HG03064 (cell line): ENCODE measurements at regions not wholly inside any gene's neighbourhood (a gene's known extent, or its start where the extent isn't known, plus 50 kb on each side); places are given as distances from the start of the nearest gene placed in this dataset.
"Not testable (repeated sequence)": the region's sequence is repeated elsewhere in the genome, so short reads cannot be mapped to it uniquely, and the experiment has no call there.

Experiments
- ATAC-seq: cut with Tn5 transposase; IDR thresholded peaks from one replicate; pipeline ENCODE4 v1.9.1; 2021; ENCODE audit warnings: low read depth; ENCODE audit not compliant: unreplicated experiment

DNA sequence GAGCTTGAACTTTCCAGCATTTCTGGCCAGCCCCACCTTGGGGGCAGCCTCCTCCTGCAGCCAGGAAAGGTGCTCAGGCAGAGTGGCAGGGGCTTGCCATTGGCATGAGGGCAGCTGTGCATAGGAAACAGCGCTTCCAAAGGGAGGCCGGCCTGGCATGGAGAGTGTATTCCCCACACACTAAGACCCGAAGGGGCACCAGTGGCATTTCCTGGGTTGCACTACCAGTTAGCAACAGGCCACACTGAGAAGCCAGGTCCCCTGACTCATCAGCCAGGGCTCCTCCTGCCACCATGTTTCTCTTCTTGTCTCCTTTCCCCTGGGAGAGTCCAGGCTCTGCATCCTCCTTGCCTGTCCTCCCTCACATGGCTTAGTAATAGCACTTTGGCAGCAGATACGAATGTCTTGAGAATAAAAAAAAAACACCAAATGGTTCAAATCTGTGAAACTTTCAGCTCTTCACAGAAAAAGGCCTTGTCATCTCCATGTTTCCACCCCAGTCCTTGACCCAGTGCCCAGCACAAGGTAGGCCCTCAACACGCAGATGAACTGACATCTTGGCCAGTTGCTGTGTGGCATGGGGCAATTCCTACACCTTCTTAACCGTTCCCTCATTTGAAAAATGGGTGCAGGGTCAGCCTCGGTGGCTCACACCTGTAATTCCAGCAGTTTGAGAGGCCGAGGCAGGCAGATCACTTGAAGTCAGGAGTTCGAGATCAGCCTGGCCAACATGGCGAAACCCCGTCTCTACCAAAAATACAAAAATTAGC lies 180.4 kb downstream of the SMAD6 start:
- no peak for ATAC-seq

DNA sequence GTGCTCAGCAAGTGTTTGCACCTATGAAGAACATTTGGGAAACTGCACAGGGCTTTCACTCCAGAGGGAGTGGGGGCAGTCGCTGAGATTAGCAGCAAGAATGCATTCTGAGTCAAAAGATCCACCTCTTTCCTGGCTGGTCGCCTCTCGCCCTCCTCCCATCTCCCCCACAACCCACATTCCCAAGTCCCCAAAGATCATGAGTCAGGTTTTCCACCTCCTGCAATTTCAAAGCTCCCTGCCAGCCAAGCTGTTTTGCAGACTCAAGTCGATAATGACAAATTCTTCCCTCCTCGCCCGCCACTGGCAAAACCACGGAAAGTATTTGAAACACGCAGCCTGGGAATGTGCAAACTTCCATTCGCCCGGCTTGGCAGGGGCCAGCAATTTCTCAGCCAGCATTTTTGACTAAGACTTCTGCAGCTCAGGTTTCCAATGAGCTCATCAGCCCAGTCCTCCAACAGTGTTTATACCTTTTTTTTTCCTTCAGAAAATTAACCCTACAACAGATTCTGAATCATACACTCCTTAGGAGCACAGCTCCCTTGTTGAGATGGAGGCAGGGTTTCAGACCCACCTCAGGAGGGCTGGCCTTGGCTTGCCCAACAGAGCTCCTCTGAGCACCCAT lies 181.4 kb downstream of the SMAD6 start:
- no peak for ATAC-seq

DNA sequence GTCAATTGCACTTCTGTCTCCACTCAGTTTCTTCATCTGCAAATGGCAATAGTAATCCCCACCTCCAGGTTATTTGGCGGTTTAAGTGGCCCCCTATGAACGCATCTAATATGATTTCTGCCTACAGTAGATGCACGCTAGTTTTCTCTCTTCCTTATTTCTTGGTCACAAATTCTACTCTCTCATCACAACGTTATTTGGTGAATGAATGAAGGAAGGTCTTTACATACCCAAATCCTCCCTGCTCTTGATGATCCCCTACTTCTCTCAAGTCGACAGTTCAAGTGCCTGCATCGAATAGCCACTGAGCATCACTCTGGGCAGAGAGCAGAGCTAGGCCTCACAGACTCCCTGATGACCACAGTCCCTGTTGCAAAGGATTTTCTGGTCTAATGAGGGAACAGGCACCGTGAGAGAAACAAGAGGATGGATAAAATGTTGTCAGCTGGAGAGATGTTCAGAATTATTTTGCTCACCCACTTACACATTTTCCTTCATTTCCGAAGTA lies 181.2 kb upstream of the SMAD3 start:
- no peak for ATAC-seq

DNA sequence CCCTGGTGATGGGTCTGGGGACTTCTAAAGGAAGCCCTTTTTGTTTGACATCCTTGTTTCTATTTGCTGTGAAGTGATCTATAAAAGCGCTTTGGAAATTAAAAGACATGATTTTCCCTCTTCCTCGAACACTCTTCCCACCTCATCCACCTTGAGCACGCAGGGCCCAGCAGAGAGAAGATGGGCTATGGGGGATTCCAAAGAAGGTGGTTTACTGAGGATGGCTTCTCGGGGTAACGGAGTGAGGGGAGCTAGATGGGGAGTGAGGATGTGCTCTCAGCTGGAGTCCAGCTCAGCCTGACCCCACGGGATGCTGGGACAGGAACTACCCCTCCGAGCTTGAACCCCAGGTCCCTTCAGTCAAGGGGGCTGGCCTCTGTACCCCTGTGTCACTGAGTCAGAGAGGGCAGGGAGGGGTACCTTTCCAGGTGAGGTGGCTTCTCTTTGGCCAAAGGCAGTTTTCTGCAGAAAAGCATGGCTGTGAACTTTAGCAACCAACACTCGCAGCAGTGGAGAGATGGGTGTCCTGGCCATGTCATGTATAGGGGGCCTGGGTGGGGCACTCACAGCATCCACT lies 180.7 kb upstream of the SMAD3 start:
- ATAC-seq = no peak

DNA sequence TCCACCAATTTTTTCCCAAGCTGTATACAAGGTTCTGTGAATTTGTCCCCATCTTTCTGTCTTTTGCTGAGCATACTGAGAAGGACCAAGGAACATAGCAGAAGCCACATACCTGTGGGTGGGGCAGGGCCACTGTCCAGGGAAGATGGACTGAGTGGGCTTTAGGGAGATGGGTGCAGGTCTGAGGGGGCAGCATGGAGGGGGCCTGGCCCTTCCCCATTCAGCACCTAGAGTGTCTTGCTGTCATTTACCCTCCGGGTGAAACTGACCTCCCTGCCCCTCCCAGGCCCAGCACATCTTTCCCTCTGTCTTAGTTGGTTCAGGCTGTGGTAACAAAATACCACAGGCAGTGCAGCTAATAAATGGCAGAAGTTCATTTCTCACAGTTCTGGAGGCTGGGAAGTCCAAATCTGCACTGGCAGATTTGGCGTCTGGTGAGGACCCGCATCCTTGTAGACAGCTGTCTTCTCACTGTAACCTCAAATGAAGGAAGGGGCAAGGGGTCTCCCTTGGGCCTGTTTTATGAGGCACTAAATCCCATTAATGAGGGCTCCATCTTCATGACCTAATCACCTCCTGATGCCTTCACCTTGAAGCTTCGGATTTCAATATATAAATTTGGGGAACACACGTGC lies 180.0 kb upstream of the SMAD3 start:
- ATAC-seq = no peak

DNA sequence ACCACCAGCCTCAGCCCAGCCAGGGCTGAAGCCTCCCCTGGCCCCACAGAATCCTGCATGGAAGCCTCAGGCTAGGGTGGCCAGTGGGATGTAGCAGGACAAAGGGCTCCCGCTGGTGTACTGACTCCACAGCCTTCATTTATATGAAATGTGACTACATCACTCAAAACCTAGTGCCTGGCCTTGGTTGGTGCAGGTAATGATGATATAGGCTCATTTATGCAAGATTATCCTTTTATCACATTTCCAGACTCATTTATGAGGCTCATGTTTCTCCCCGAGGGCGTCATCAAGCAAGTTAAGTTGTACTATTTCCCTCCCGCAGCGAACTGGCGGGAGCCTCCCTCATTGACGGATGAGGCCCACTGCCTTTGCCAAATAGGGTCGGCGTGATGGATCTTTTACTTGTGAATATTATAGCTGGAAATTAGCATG lies 179.1 kb upstream of the SMAD3 start:
- ATAC-seq = no peak

DNA sequence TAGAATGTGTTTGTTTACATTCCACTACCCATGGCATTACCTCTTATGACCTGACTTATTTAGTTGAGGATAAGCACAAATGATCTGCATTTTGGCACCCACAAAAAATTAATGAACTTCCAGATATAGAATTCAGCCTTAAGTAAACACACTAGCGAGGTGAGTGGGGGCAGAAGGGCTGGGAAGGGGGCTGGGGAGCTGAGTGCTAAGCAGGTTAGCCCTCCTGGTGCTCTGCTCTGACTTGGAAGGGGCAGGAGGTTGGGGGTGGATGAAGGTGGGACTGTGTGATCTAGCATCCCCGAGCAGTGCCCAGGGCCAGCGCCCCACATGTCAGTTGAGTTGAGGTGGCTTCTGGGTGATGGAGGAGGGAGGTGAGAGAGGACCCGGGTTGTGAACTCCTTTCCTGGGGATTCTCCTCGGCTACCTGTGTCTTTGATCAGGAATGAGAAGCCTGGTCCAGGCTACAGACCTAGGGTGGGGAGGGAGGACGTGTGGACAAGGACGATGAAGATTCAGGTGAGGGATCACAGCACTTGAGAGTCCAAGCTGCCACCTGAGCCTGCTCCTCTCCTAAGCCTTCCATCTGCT lies 178.6 kb upstream of the SMAD3 start:
- ATAC-seq = no peak

DNA sequence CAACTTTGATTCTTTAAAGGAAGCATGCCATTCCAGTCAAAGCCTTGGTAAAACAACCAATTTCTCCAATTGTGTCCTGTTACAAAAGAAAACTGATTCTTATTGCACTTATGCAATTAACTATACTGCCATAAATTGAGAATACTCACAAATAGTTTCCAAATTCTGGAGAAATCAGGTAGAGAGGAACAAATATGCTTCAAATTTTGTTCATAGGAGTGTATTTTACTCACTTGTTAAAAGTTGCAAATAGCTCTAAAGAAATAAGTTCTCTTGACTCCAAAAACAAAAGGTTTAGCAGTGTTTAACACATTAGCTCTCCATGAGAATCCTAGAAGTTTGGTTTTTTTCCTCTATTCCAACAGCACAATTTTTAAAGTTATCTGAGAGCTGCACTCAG lies 176.1 kb upstream of the SMAD3 start:
- ATAC-seq = not testable (repeated sequence)

DNA sequence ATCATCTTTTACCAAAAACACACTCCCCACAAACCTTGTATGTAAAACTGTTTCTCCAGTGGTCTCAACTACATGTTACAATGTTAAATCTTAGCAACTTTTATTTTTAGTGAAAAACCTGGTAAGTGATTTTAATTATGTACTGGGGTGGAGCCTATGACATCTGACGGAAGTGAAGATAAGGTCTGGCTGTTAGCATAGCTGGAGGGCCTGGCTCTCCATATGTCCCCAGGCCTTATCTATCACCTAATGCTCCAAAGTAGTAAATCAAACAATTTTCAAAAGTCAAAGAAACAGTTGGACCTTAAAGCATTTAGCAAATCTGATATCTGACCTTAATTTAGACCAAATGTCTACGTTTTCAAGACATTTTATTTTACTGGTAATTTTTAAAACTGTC lies 173.6 kb upstream of the SMAD3 start:
- ATAC-seq = no peak

DNA sequence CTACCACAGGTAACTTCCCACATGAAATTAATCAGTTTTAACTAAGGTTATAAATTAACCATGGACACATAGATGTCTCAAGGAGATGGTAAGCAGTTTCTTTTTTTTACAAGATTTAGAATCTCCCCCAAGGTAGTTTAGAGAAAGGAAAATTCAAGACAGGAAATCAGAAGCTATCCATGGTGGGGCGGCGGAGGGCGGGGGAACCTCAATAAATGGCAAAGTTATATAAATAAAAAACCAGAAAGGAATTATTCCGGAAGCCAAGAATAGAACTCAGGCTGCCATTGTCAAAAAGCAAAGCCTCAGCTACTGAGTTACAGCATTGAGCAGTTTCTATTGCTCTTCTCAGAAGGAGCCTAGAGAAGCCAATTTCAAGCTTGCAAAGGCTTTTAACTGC lies 172.1 kb upstream of the SMAD3 start:
- no peak for ATAC-seq

DNA sequence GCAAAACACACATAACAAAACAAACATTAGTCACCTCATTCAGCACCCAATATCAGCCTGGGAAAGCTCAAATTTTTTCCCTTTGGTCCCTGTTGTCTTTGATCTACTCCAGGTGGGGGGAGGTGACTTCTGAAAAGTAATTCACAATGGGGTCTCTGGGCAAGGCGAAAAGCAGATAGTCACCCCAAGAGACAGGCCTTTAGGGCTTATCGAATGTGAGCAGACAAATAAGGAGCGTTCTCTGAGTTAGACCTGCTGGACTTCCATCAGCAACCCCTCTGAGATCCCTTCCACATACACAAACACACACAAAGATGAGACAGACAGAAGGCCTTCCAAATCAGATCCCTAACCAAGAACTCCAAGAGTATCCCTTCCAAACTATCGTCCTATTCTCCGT lies 171.0 kb upstream of the SMAD3 start:
- no peak for ATAC-seq

DNA sequence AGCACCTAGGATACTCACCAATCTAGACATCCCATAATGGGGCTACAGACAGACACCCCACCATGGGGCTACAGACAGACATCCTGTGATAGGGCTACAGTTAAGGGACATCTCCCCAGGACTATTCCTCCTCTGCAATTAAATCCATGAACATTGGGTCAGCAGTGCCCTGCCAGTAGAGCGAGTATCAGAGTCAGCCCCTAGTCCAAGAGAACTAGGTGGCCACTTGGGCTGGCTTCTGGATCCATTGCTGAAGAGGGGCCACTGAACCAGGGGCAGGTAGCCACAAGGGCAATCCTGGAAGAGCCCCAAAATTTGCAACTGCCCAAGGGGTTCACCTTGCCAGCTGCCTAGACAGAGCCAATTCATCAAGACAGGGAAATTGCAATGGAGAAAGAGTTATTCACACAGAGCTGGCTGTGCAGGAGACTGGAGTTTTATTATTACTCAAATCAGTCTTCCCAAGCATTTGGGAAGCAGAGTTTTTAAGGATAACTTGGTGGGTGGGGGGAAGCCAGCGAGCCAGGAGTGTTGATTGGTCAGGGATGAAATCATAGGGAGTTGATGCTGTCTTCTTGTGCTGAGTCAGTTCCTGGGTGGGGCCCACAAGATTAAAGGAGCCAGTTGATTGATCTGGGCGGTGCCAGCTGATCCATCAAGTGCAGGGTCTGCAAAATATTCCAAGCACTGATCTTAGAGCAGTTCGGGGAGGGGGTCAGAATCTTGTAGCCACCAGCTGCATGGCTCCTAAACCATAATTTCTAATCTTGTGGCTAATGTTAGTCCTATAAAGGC lies 170.2 kb upstream of the SMAD3 start:
- ATAC-seq = no peak

DNA sequence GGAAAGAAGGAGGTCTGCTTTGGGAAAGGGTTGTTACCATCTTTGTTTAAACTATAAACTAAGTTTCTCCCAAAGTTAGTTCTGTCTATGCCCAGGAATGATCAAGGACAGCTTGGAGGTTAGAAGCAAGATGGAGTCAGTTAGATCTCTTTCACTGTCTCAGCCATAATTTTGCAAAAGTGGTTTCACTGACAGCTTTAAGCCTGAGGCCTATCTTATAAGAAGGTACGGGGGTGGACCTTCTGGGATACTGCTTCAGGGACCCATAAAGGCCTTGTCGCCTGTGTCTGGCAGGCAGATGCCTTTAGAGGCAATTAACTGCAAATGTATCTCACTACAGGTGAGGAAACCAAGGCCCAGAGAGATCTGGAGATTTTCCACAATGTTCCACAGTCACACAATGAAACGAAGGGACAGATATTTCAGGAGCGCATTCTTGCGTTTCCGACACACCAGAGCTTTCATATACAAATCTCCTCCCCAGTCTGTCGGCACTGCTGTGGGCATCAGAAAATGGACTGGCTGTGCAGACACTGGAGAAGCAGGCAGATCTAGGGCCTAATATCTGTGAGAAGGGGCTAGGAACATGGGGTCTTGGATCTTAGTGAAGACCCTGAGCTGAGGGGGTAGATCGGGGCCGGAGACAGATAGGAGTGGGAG lies 169.5 kb upstream of the SMAD3 start:
- no peak for ATAC-seq

DNA sequence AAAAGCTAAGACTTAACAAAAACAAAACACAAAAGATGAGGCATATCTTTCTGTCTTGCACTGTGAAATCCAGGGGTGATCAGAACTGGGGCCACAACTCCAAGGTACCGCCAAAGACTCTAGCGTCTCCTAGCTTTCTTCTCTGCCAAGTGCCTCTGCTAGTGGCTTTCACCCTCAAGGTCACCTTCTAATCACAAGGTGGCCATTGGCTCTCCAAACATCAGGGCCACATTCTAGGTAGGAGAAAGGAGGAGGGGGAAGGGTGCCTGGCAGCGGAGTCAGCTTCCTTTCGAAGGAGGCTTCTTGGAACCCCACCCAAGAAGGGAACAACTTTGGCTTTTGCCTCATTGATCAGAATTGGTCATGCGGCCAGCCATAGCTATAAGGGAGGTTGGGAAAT lies 168.8 kb upstream of the SMAD3 start:
- ATAC-seq = no peak

DNA sequence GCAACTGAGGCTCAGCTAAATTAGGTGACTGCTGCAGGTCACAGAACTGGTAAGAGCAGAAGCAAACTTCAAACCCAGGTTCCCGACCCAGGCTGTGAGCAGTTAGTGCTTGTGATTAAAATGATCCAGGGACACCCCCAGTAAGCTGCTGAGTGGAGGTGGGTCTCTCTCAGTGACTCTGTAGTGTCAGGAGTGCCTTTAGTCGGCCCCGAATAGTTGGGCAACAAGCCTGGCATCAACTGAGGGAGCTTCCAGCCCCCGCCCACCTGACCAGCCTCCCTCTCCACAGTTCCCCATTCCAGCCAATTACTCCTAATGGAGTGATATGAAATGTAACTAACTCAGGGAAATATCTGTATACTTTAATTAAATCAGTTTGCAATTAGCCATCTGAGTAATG lies 168.0 kb upstream of the SMAD3 start:
- ATAC-seq = no peak

DNA sequence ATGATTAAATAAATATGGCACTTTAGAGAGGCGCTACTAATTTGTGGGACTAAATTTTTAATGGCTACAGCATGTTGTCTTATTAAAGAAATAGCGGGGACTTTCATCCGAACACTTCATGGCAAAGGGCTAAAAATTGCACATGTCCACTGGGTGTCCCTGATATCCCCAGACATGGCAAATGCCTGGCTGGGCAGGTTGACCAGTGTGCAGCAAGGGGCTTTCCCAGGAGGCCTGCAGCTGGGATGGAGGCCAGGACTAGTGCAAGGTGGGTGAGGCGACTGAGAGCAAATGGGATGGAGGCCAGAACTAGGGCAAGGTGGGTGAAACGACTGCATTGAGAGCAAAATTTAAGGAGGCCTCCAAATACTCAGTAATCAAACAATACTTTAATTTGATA lies 167.4 kb upstream of the SMAD3 start:
- ATAC-seq = no peak

DNA sequence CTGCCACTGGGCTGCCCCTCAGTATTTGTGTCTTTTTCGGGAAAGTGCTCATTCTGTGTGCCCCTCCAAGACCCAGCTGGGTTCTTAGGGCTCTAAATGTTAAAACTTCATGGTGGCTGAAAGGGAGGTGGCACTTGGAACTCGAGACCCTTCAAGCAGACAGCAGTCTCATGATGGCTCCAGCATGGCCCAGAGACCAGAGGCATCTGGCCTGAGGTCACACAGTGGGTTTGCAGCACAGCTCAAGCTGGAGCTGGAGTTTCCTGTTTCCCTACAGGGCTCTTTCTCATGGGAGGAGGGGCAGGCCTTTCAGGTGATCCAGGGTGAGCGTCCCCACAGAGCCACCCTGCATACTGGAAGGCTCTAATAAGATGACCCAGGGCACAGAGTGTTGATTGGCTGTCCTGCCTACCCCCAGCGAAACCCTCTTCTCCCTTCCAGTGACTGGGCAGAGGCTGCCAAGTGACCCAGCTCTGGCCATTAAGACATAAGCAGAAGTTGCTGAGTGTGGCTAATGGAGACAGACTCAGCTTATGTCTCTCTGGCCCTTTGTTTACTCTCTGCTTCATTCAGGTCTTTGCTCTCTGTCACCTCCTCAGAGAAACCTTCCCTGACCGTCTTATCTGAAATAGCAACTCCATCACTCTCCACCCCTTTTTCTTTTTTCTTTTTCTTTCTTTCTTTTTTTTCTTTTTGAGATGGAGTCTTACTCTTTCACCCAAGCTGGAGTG lies 166.6 kb upstream of the SMAD3 start:
- no peak for ATAC-seq

DNA sequence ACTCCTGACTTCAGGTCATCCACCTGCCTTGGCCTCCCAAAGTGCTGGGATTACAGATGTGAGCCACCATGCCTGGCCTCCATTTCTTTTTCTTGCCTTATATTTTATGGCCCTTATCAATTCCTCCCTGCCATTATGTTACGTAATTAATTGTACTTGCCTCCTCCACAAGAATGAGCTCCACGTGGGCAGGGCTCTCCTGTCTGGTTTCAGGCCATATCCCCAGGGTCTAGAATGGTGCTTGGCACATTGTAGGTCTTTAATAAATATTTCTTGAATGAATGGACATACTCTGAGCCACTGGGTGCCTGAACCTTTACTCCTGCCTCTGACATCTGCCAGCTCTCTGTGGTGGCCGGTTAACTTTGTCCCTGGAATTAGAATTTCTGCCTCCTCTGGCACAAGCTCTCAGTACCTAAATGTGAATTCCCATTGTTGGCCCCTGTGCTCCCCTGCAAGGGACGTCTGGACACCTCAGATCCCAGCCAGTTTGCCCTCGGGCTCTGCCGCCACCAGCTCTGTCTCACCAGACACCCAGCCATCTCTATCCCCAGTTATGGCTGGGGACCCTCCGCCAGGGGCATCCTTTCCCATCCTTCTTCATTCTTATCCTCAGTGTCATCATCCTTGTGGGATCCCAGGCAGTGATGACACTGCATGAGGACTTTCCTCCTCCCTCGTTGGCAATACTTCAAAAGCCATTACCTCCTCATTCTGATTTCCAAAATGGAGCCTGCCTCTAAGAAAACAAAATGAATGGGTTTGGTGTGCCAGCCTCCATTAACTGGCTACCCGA lies 165.6 kb upstream of the SMAD3 start:
- ATAC-seq = no peak
